ENCODE measurements at regions not wholly inside any gene's neighbourhood (a gene's known extent, or its start where the extent isn't known, plus 50 kb on each side); places are given as distances from the start of the nearest gene placed in this dataset.
"Not testable (repeated sequence)": the region's sequence is repeated elsewhere in the genome, so short reads cannot be mapped to it uniquely, and the experiment has no call there.

DNA sequence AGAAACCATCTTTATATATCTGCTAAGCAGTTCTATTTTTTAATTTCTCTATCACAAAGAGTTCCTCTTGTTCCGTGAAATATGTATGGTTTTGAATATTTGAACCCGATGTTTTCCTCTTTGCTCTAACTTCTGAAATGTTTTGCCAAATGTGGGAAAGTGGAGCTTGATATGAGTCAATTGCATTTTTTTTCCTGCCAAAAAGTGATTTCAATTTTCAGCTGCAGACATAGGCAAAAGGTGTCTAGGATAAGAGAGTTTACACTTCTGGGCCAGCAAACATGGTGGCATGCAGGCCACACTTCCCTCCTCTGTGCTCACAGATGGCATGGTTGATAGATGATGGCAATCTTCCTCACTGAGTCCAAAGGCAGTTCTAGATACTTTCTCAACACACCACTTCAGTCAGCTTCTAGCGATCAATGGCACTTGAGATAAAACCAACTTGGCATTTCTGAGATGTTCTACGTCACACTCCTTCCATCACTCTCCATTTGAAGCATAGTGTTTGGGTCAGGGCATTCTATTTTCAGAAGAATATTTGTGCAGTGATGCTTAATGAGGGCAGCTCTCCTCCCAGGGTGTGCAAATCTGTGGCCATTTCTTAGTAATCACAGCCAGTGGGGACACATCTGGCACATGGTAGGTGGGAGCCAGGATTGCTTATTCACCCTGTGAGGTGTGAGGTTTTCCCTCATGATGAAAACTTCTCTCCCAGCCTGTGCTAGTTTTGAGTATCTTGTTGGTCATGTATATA is 54.4 kb upstream of the SCAF4 start:
- Histone ChIP-seq H3K27ac (no peak overlapping the region), H3K36me3 (no peaks in the 10 kb centered on the region), H3K4me3 (ENCODE audit: low read depth, low read length) (no peak overlapping the region), H3K9me3 (ENCODE audit: severe bottlenecking) (peaks cover 4% of the 10 kb centered on the region), H3K27me3 (ENCODE audit: insufficient read depth, low read depth, severe bottlenecking) (peaks cover 11% of the 10 kb centered on the region)
- DNase-seq: no peak
- TF ChIP-seq, protein P1, sequence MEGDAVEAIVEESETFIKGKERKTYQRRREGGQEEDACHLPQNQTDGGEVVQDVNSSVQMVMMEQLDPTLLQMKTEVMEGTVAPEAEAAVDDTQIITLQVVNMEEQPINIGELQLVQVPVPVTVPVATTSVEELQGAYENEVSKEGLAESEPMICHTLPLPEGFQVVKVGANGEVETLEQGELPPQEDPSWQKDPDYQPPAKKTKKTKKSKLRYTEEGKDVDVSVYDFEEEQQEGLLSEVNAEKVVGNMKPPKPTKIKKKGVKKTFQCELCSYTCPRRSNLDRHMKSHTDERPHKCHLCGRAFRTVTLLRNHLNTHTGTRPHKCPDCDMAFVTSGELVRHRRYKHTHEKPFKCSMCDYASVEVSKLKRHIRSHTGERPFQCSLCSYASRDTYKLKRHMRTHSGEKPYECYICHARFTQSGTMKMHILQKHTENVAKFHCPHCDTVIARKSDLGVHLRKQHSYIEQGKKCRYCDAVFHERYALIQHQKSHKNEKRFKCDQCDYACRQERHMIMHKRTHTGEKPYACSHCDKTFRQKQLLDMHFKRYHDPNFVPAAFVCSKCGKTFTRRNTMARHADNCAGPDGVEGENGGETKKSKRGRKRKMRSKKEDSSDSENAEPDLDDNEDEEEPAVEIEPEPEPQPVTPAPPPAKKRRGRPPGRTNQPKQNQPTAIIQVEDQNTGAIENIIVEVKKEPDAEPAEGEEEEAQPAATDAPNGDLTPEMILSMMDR (IDR thresholded peaks at IDR 0.05; ENCODE audit: low read depth, low read length): no peak

DNA sequence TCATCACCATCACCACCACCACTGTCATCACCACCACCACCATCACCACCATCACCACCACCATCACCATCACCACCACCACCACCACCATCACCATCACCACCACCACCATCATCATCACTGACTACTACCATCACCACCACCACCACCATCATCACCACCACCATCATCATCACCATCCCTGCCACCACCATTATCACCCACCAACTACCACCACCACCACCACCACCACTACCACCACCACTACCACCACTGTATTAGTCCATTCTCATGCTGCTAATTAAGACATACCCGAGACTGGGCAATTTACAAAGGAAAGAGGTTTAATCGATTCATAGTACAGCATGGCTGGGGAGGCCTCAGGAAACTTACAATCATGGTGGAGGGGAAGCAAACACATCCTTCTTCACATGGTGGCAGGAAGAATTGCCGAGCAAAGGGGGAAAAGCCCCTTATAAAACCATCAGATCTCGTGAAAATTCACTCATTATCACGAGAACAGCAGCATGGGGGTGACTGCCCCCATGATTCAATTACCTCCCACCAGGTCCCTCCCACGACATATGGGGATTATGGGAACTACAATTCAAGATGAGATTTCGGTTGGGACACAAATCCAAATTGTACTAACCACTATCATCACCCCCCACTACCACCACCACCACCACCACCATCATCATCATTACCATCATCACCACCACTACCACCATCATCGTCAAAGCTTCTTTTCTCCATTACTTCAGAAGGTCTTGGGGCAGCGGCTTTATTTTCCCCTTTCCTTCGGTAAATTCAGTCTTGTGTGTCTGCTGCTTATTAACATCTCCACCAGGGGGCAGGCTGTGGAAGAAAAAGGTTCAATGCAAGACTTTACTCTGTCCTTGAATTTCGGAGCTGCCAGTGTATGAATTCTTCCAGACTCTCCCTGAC is 53.6 kb upstream of the SCAF4 start:
- H3K27ac ChIP-seq; H3K36me3 ChIP-seq; H3K9me3 ChIP-seq (ENCODE audit: severe bottlenecking); H3K4me3 ChIP-seq (ENCODE audit: low read depth, low read length): not testable (repeated sequence)
- H3K27me3 ChIP-seq (ENCODE audit: insufficient read depth, low read depth, severe bottlenecking): peaks cover 16% of the 10 kb centered on the region
- DNase-seq: peak; percentile 87
- TF ChIP-seq, protein P1 (IDR thresholded peaks at IDR 0.05; ENCODE audit: low read depth, low read length): peak; percentile 74

DNA sequence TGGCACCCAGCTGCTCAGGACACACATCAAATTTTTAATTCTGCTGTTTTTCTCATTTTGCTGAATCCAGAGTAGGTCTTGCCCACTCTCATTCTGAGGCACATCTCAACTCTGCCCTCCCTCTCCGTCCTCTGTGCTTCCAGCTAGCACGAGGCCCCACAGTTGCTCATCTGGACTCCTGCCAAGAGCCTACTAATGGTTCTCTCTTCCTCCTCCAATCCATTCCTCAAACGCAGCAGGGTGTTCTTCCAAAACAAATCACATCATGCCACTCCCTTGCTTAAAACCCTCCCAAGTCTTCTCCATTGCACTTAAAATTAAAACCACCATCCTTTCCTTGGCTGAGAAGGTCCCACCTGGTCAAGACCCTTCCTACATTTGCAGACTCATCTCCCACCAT is 49.8 kb upstream of the SCAF4 start:
- H3K36me3 ChIP-seq: no peaks in the 10 kb centered on the region
- H3K27ac ChIP-seq: no peak overlapping the region
- peaks cover 32% of the 10 kb centered on the region for H3K27me3 ChIP-seq (ENCODE audit: insufficient read depth, low read depth, severe bottlenecking)
- no peak overlapping the region for H3K4me3 ChIP-seq (ENCODE audit: low read depth, low read length)
- TF ChIP-seq, protein P1 (IDR thresholded peaks at IDR 0.05; ENCODE audit: low read depth, low read length): no peak
- no peaks in the 10 kb centered on the region for H3K9me3 ChIP-seq (ENCODE audit: severe bottlenecking)
- no peak for DNase-seq
